SK-N-SH (cell line): ENCODE measurements at regions not wholly inside any gene's neighbourhood (a gene's known extent, or its start where the extent isn't known, plus 50 kb on each side); places are given as distances from the start of the nearest gene placed in this dataset.

Experiments used
- CTCF ChIA-PET: fragments of 300-600, 350-600 bp; formaldehyde crosslinking; extraction: SDS; loops from one replicate; lab custom pipeline; 2021; lab: Yijun Ruan, JAX
- POLR2A ChIA-PET: fragments of 350-600 bp; sonication (Branson Sonifier 250); formaldehyde crosslinking; extraction: SDS; loops from one replicate; lab custom pipeline; 2020; ENCODE audit warnings: antibody characterized with exemption, inconsistent platforms; lab: Yijun Ruan, JAX
- DNase-seq: peaks from one replicate; pipeline ENCODE4 v3.0.0; 2012
- H2AFZ ChIP-seq: fragments of 200-600 bp; sonication (generic); 2 replicates; pipeline ENCODE4 v1.8.1; 2016; ENCODE audit warnings: antibody characterized with exemption, mild to moderate bottlenecking, low read depth
- H3F3A ChIP-seq: fragments of 200-600 bp; sonication (generic); replicated peaks from 2 replicates; pipeline ENCODE3; 2016; ENCODE audit warnings: antibody characterized with exemption, mild to moderate bottlenecking; ENCODE audit not compliant: insufficient read depth
- H3K27ac ChIP-seq, 2 experiments: fragments of 200-500 bp in 1 of 2; fragments of 200-600 bp in 1 of 2; sonication (Bioruptor generic) in 1 of 2; sonication (generic), shearing (Covaris generic) in 1 of 2; 2 replicates each; pipeline versions ENCODE4 v1.5.1 to v1.6.1; 2014 to 2016; ENCODE audit warnings: low read depth in 2 of 2, inconsistent platforms in 1 of 2, low read length in 1 of 2, mild to moderate bottlenecking in 1 of 2, mixed read lengths in 1 of 2
- H3K27me3 ChIP-seq: fragments of 200-600 bp; sonication (generic), shearing (Covaris generic); 2 replicates; pipeline ENCODE4 v1.6.1; 2016; ENCODE audit warnings: mixed run types; ENCODE audit not compliant: insufficient read depth
- H3K36me3 ChIP-seq, 2 experiments: fragments of 200-500 bp in 1 of 2; fragments of 200-600 bp in 1 of 2; sonication (Bioruptor generic) in 1 of 2; sonication (generic) in 1 of 2; replicated peaks in 1 of 2; 2 replicates each; pipeline versions ENCODE3 to v1.5.1; 2014 to 2016; ENCODE audit warnings: low read length in 1 of 2, mild to moderate bottlenecking in 1 of 2; ENCODE audit not compliant: insufficient read depth in 2 of 2, control insufficient read depth in 1 of 2
- H3K4me1 ChIP-seq, 2 experiments: fragments of 200-500 bp in 1 of 2; fragments of 200-600 bp in 1 of 2; sonication (Bioruptor generic) in 1 of 2; sonication (generic), shearing (Covaris generic) in 1 of 2; 2 replicates each; pipeline versions ENCODE4 v1.5.1 to v1.6.1; 2014 to 2016; ENCODE audit warnings: low read depth in 1 of 2, low read length in 1 of 2, mixed run types in 1 of 2; ENCODE audit not compliant: insufficient read depth in 2 of 2, control insufficient read depth in 1 of 2
- H3K4me2 ChIP-seq: fragments of 200-600 bp; sonication (generic), shearing (Covaris generic); 2 replicates; pipeline ENCODE4 v1.6.1; 2017; ENCODE audit warnings: mixed run types
- H3K4me3 ChIP-seq, 2 experiments: fragments of 200-500 bp in 1 of 2; fragments of 200-600 bp in 1 of 2; sonication (Bioruptor generic) in 1 of 2; sonication (generic), shearing (Covaris generic) in 1 of 2; 2 replicates each; pipeline versions ENCODE4 v1.5.1 to v1.8.1; 2014 to 2016; ENCODE audit warnings: low read depth in 2 of 2, inconsistent platforms in 1 of 2, low read length in 1 of 2, mild to moderate bottlenecking in 1 of 2, mixed read lengths in 1 of 2, moderate library complexity in 1 of 2
- H3K79me2 ChIP-seq: fragments of 200-600 bp; sonication (generic); 2 replicates; pipeline ENCODE4 v1.8.1; 2017; ENCODE audit warnings: mild to moderate bottlenecking; ENCODE audit not compliant: insufficient read depth
- H3K9ac ChIP-seq: fragments of 200-600 bp; sonication (generic); 2 replicates; pipeline ENCODE4 v1.6.1; 2017; ENCODE audit warnings: mixed run types
- H3K9me2 ChIP-seq: fragments of 200-600 bp; sonication (generic); 2 replicates; pipeline ENCODE4 v1.6.1; 2017; ENCODE audit warnings: mixed run types
- H3K9me3 ChIP-seq: fragments of 200-600 bp; sonication (generic); 2 replicates; pipeline ENCODE4 v1.6.1; 2017; ENCODE audit warnings: mixed run types, mild to moderate bottlenecking, moderate library complexity
- H4K20me1 ChIP-seq: fragments of 200-600 bp; sonication (generic); 2 replicates; pipeline ENCODE4 v1.6.1; 2017; ENCODE audit warnings: mild to moderate bottlenecking, mixed run types; ENCODE audit not compliant: insufficient read depth
- EP300 ChIP-seq, 2 experiments: IDR thresholded peaks; 2 replicates each; pipeline versions ENCODE4 v1.4.0 to v1.6.1; 2012; ENCODE audit warnings: borderline replicate concordance in 1 of 2, low read depth in 1 of 2, low read length in 1 of 2
- EZH2phosphoT487 ChIP-seq: fragments of 200-600 bp; sonication (generic); IDR thresholded peaks from 2 replicates; pipeline ENCODE4 v1.6.1; 2017; ENCODE audit warnings: low read depth, mixed run types, mild to moderate bottlenecking, antibody characterized with exemption, moderate library complexity, borderline replicate concordance
- FOSL2 ChIP-seq: IDR thresholded peaks from 2 replicates; pipeline ENCODE4 v1.4.0; 2012; ENCODE audit warnings: low read depth, mild to moderate bottlenecking, moderate library complexity, borderline replicate concordance
- GABPA ChIP-seq: IDR thresholded peaks from 2 replicates; pipeline ENCODE4 v1.4.0; 2012; ENCODE audit warnings: low read depth, mild to moderate bottlenecking
- GATA2 ChIP-seq: sonication (generic); formaldehyde crosslinking; IDR thresholded peaks from 2 replicates; pipeline ENCODE4 v1.5.0; 2020; ENCODE audit warnings: mild to moderate bottlenecking, missing genetic modification reagents
- IRF3 ChIP-seq: fragments of 150-350 bp; IDR thresholded peaks from 2 replicates; pipeline ENCODE4 v1.6.1; 2016; ENCODE audit warnings: mild to moderate bottlenecking, low read depth, low read length
- JUND ChIP-seq: IDR thresholded peaks from 2 replicates; pipeline ENCODE4 v1.4.0; 2012
- MAX ChIP-seq: IDR thresholded peaks from 2 replicates; pipeline ENCODE4 v1.4.0; 2012; ENCODE audit warnings: low read depth
- MEF2A ChIP-seq: IDR thresholded peaks from 2 replicates; pipeline ENCODE4 v1.4.0; 2012; ENCODE audit warnings: low read depth, borderline replicate concordance
- MXI1 ChIP-seq: IDR thresholded peaks from 2 replicates; pipeline ENCODE4 v1.6.1; 2012; ENCODE audit warnings: mild to moderate bottlenecking, low read depth, low read length, improper control_type of control experiment
- NRF1 ChIP-seq: IDR thresholded peaks from 2 replicates; pipeline ENCODE4 v1.6.1; 2012; ENCODE audit warnings: low read depth, mild to moderate bottlenecking, low read length
- RCOR1 ChIP-seq: fragments of 150-350 bp; IDR thresholded peaks from 2 replicates; pipeline ENCODE4 v1.6.1; 2017; ENCODE audit warnings: antibody characterized with exemption, low read length
- REST ChIP-seq: IDR thresholded peaks from 2 replicates; pipeline ENCODE4 v1.6.1; 2012; ENCODE audit warnings: mild to moderate bottlenecking, low read depth, low read length, moderate library complexity
- RFX5 ChIP-seq: IDR thresholded peaks from 2 replicates; pipeline ENCODE4 v1.6.1; 2012; ENCODE audit warnings: mild to moderate bottlenecking, improper control_type of control experiment, low read length
- SIN3A ChIP-seq: IDR thresholded peaks from 2 replicates; pipeline ENCODE4 v1.6.1; 2012; ENCODE audit warnings: low read depth, mild to moderate bottlenecking, low read length, moderate library complexity, borderline replicate concordance
- SMC3 ChIP-seq: IDR thresholded peaks from 2 replicates; pipeline ENCODE4 v1.6.1; 2012; ENCODE audit warnings: low read depth, low read length, improper control_type of control experiment
- TEAD4 ChIP-seq: IDR thresholded peaks from 2 replicates; pipeline ENCODE4 v1.4.0; 2012; ENCODE audit warnings: mild to moderate bottlenecking, borderline replicate concordance; ENCODE audit not compliant: insufficient read depth
- USF1 ChIP-seq: IDR thresholded peaks from 2 replicates; pipeline ENCODE4 v1.4.0; 2012; ENCODE audit warnings: low read depth, borderline replicate concordance
- USF2 ChIP-seq: fragments of 150-350 bp; IDR thresholded peaks from 2 replicates; pipeline ENCODE4 v1.6.1; 2017; ENCODE audit warnings: antibody characterized with exemption, low read length, low read depth, borderline replicate concordance
- YY1 ChIP-seq: IDR thresholded peaks from 2 replicates; pipeline ENCODE4 v1.4.0; 2012; ENCODE audit warnings: low read depth, mild to moderate bottlenecking
- WGBS: methylation state at CpG from one replicate; pipeline ENCODE4 v1.1.6; 2017; ENCODE audit warnings: low lambda C conversion rate; 5-methylcytosine and 5-hydroxymethylcytosine counted together

- Histone ChIP-seq H3K9ac (no peak overlapping the region), H3F3A (no peaks in the 10 kb centered on the region), H2AFZ (no peak overlapping the region), H3K27me3 (no peaks in the 10 kb centered on the region), H3K4me2 (no peak overlapping the region), H3K36me3 (no peaks in the 10 kb centered on the region), H3K4me1 (no peaks in the 10 kb centered on the region; a peak in 2 of 4 replicates), H3K9me3 (no peaks in the 10 kb centered on the region), H3K4me3 (no peak overlapping the region), H3K79me2 (no peaks in the 10 kb centered on the region), H4K20me1 (no peaks in the 10 kb centered on the region), H3K9me2 (no peaks in the 10 kb centered on the region), H3K27ac (no peak overlapping the region)
- POLR2A ChIA-PET: no interaction called here
- no peak for DNase-seq
- TF ChIP-seq YY1: no peak
- no peak for TF ChIP-seq GATA2 (CRISPR knock-in tag)
- no peak for TF ChIP-seq TEAD4
- no peak for TF ChIP-seq SMC3
- no peak for TF ChIP-seq MXI1
- TF ChIP-seq RCOR1: no peak
- no peak for TF ChIP-seq JUND
- TF ChIP-seq EZH2phosphoT487: no peak
- no peak for TF ChIP-seq NRF1
- TF ChIP-seq MEF2A: no peak
- no peak for TF ChIP-seq REST
- no peak for TF ChIP-seq GABPA
- TF ChIP-seq IRF3: no peak
- TF ChIP-seq SIN3A: no peak
- TF ChIP-seq USF1: no peak
- no peak for TF ChIP-seq EP300 (IDR thresholded peaks at IDR 0.05; ENCODE audit: borderline replicate concordance in 1 of 2, low read depth in 1 of 2, low read length in 1 of 2)
- TF ChIP-seq FOSL2: no peak
- TF ChIP-seq RFX5: no peak
- no peak for TF ChIP-seq MAX
- TF ChIP-seq USF2: no peak
- WGBS: 45% methylated on average over 2 of the region's 2 CpGs
- CTCF ChIA-PET: interaction anchor here (1.0 kb wide), 1 partner anchor 19 kb away, joined by 3 read pairs; no protein-coding TSS in a partner anchor
Measured at GRCh38 chr1:60740154-60740553, 342.2 kb upstream of the NFIA start.
